ENCODE measurements at regions not wholly inside any gene's neighbourhood (a gene's known extent, or its start where the extent isn't known, plus 50 kb on each side); places are given as distances from the start of the nearest gene placed in this dataset.
"Not testable (repeated sequence)": the region's sequence is repeated elsewhere in the genome, so short reads cannot be mapped to it uniquely, and the experiment has no call there.

- H3K4me3 Mint-ChIP-seq (ENCODE audit: low read depth, unreplicated experiment): no peak overlapping the region
- CTCF ChIA-PET: no interaction called here
- no peaks in the 10 kb centered on the region for H3K36me3 Mint-ChIP-seq (ENCODE audit: insufficient read depth, unreplicated experiment)
- BruUV-seq (replicated peaks): no TSS peak
- H3K9me3 Mint-ChIP-seq (ENCODE audit: low read depth, unreplicated experiment): peaks cover 8% of the 10 kb centered on the region
- intact Hi-C loops (cut with micrococcal nuclease; ENCODE audit: unreplicated experiment): no loop called here
- H3K27me3 Mint-ChIP-seq (ENCODE audit: unreplicated experiment): peaks cover 13% of the 10 kb centered on the region
- H3K27ac Mint-ChIP-seq (ENCODE audit: unreplicated experiment): no peak overlapping the region
- no peak for DNase-seq
- TF ChIP-seq, protein P1, sequence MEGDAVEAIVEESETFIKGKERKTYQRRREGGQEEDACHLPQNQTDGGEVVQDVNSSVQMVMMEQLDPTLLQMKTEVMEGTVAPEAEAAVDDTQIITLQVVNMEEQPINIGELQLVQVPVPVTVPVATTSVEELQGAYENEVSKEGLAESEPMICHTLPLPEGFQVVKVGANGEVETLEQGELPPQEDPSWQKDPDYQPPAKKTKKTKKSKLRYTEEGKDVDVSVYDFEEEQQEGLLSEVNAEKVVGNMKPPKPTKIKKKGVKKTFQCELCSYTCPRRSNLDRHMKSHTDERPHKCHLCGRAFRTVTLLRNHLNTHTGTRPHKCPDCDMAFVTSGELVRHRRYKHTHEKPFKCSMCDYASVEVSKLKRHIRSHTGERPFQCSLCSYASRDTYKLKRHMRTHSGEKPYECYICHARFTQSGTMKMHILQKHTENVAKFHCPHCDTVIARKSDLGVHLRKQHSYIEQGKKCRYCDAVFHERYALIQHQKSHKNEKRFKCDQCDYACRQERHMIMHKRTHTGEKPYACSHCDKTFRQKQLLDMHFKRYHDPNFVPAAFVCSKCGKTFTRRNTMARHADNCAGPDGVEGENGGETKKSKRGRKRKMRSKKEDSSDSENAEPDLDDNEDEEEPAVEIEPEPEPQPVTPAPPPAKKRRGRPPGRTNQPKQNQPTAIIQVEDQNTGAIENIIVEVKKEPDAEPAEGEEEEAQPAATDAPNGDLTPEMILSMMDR (IDR thresholded peaks at IDR 0.05; ENCODE audit: unreplicated experiment): no peak
- H3K4me1 Mint-ChIP-seq (ENCODE audit: low read depth, unreplicated experiment): no peaks in the 10 kb centered on the region
Measured at GRCh38 chr4:188960411-188961093, 821.3 kb downstream of the TRIML1 start.

GRCh38 chr4:188971125-188971524, 831.9 kb downstream of the TRIML1 start:
- BruUV-seq (replicated peaks): no TSS peak
- Mint-ChIP-seq H3K4me1 (ENCODE audit: low read depth, unreplicated experiment) (no peaks in the 10 kb centered on the region), H3K27ac (ENCODE audit: unreplicated experiment) (no peak overlapping the region), H3K4me3 (ENCODE audit: low read depth, unreplicated experiment) (no peak overlapping the region), H3K9me3 (ENCODE audit: low read depth, unreplicated experiment) (no peaks in the 10 kb centered on the region), H3K36me3 (ENCODE audit: insufficient read depth, unreplicated experiment) (no peaks in the 10 kb centered on the region), H3K27me3 (ENCODE audit: unreplicated experiment) (no peaks in the 10 kb centered on the region)
- intact Hi-C loops (cut with micrococcal nuclease; ENCODE audit: unreplicated experiment): loop anchor here (10.0 kb wide), 2 partner anchors 154 to 234 kb away; no protein-coding TSS in a partner anchor
- TF ChIP-seq, protein P1 (IDR thresholded peaks at IDR 0.05; ENCODE audit: unreplicated experiment): no peak
- DNase-seq: peak; percentile 1
- CTCF ChIA-PET: no interaction called here

DNA sequence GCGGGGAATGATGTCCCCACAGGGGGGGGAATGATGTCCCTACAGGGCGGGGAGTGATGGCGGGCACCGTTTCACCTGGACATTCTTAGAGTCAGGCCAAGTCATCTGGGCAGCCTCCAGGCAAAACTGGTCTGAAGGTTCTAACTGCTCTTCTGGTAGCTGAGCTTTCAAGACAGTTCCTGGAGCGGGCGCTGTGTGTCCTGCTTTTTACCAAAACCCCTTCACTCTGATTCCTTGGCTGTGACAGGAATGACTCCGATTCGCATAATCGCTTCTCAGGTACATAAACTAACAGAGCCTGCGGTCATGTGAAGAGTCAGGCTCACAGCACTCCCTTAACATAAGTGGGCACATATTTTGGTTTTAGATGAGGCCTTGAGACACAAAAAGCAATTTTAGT, 836.0 kb downstream of the TRIML1 start:
- intact Hi-C loops (cut with micrococcal nuclease; ENCODE audit: unreplicated experiment): loop anchor here (10.0 kb wide), 2 partner anchors 150 to 230 kb away; no protein-coding TSS in a partner anchor
- CTCF ChIA-PET: no interaction called here
- Mint-ChIP-seq H3K9me3 (ENCODE audit: low read depth, unreplicated experiment) (no peaks in the 10 kb centered on the region), H3K27ac (ENCODE audit: unreplicated experiment) (no peak overlapping the region), H3K36me3 (ENCODE audit: insufficient read depth, unreplicated experiment) (no peaks in the 10 kb centered on the region), H3K4me3 (ENCODE audit: low read depth, unreplicated experiment) (no peak overlapping the region), H3K4me1 (ENCODE audit: low read depth, unreplicated experiment) (no peaks in the 10 kb centered on the region), H3K27me3 (ENCODE audit: unreplicated experiment) (no peaks in the 10 kb centered on the region)
- TF ChIP-seq, protein P1 (IDR thresholded peaks at IDR 0.05; ENCODE audit: unreplicated experiment): no peak
- BruUV-seq (replicated peaks): no TSS peak
- DNase-seq: no peak

DNA sequence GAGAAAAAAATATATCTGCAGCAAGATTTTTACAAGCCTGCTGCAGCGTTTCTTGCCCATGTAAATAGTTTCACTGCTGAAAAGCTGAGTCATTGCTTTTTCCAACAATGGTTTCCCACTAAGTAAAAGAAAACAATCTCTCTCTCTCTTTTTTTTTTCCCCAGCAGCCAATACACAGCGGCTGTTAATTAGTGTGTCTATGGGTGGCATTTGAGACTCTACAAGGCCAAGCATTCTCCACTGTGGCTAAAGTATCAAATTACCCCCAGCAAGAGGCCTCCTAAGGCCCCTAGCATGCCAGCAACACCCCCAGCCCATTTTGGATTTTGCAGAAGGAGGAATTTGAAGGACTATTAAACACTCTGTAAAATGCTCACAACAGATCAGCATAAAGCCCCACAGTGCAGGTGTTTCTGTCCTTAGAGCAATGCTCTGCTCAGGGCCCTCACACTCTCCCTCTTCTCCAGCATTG, 837.4 kb downstream of the TRIML1 start:
- H3K9me3 Mint-ChIP-seq (ENCODE audit: low read depth, unreplicated experiment): no peaks in the 10 kb centered on the region
- H3K27ac Mint-ChIP-seq (ENCODE audit: unreplicated experiment): no peak overlapping the region
- no peaks in the 10 kb centered on the region for H3K27me3 Mint-ChIP-seq (ENCODE audit: unreplicated experiment)
- H3K36me3 Mint-ChIP-seq (ENCODE audit: insufficient read depth, unreplicated experiment): no peaks in the 10 kb centered on the region
- TF ChIP-seq, protein P1 (IDR thresholded peaks at IDR 0.05; ENCODE audit: unreplicated experiment): no peak
- no peak overlapping the region for H3K4me3 Mint-ChIP-seq (ENCODE audit: low read depth, unreplicated experiment)
- BruUV-seq (replicated peaks): no TSS peak
- CTCF ChIA-PET: no interaction called here
- no peak for DNase-seq
- H3K4me1 Mint-ChIP-seq (ENCODE audit: low read depth, unreplicated experiment): no peaks in the 10 kb centered on the region
- intact Hi-C loops (cut with micrococcal nuclease; ENCODE audit: unreplicated experiment): loop anchor here (10.0 kb wide), 2 partner anchors 148 to 228 kb away; no protein-coding TSS in a partner anchor

DNA sequence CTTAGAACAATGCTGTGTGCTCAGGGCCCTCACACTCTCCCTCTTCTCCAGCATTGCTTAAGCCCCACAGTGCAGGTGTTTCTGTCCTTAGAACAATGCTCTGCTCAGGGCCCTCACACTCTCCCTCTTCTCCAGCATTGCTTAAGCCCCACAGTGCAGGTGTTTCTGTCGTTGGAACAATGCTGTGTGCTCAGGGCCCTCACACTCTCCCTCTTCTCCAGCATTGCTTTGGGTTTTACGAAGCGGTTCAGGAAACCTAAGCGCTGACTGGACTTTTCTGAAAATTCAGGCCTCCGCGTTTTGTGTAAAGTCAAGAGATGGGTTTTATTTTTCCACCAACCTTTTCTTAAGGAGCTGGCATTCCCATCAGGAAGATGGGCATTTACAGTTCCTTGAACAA, 838.0 kb downstream of the TRIML1 start:
- H3K27me3 Mint-ChIP-seq (ENCODE audit: unreplicated experiment); H3K36me3 Mint-ChIP-seq (ENCODE audit: insufficient read depth, unreplicated experiment); H3K9me3 Mint-ChIP-seq (ENCODE audit: low read depth, unreplicated experiment); BruUV-seq (replicated peaks); DNase-seq; H3K4me1 Mint-ChIP-seq (ENCODE audit: low read depth, unreplicated experiment); H3K4me3 Mint-ChIP-seq (ENCODE audit: low read depth, unreplicated experiment); CTCF ChIA-PET; H3K27ac Mint-ChIP-seq (ENCODE audit: unreplicated experiment): not testable (repeated sequence)
- intact Hi-C loops (cut with micrococcal nuclease; ENCODE audit: unreplicated experiment): loop anchor here (10.0 kb wide), 2 partner anchors 148 to 228 kb away; no protein-coding TSS in a partner anchor
